GM12801 (cell line): ENCODE measurements at regions not wholly inside any gene's neighbourhood (a gene's known extent, or its start where the extent isn't known, plus 50 kb on each side); places are given as distances from the start of the nearest gene placed in this dataset.

Source experiments
- CTCF ChIP-seq: IDR thresholded peaks from one replicate; pipeline ENCODE4 v1.5.1; 2011; ENCODE audit warnings: control low read depth; ENCODE audit not compliant: insufficient read length; ENCODE audit errors: extremely low read depth

- TF ChIP-seq CTCF: no peak
Observed at GRCh38 chr2:7882296-7882695, 799.6 kb upstream of the ID2 start.

- TF ChIP-seq CTCF: no peak
Observed at GRCh38 chr2:7884338-7884737, 797.5 kb upstream of the ID2 start.

- no peak for TF ChIP-seq CTCF
Observed at GRCh38 chr2:7886666-7887065, 795.2 kb upstream of the ID2 start.

GRCh38 chr2:7887441-7887840 lies 794.4 kb upstream of the ID2 start:
- no peak for TF ChIP-seq CTCF

GRCh38 chr2:7888876-7889275 lies 793.0 kb upstream of the ID2 start:
- no peak for TF ChIP-seq CTCF

- TF ChIP-seq CTCF: no peak
Observed at GRCh38 chr2:7891312-7891711, 790.5 kb upstream of the ID2 start.

GRCh38 chr2:7895289-7895688 lies 786.6 kb upstream of the ID2 start:
- TF ChIP-seq CTCF: no peak

- no peak for TF ChIP-seq CTCF
Observed at GRCh38 chr2:7896940-7897487, 784.8 kb upstream of the ID2 start.
